ENCODE measurements at regions not wholly inside any gene's neighbourhood (a gene's known extent, or its start where the extent isn't known, plus 50 kb on each side); places are given as distances from the start of the nearest gene placed in this dataset.

DNA sequence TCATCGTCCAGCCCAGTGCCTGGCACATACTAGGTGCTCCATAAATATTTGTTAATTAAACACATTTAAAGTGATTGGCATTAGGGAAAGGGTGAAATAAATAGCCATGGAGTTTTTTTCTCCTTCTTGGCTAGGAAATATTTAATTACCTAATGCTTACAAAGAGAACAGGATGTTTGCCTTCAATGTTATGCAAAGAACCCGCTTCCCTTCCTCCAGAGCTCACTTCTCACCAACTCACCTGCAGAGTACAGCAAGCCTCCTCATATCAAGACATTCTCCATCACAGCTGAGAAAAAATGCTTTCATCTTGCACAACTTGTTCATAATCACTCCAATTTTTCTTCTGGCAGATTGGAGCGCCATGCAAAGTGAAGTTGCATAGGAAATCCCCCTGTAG is 161.7 kb upstream of the STK32A start:
- H3K9me3 Mint-ChIP-seq, result no peaks in the 10 kb centered on the region
- Histone ChIP-seq H3K4me2 (no peak overlapping the region), H3K36me3 (no peaks in the 10 kb centered on the region), H3K27me3 (no peaks in the 10 kb centered on the region), H3K27ac (no peak overlapping the region), H3K79me2 (ENCODE audit: low read depth) (no peaks in the 10 kb centered on the region), H3K9ac (no peak overlapping the region), H2AFZ (replicated peaks) (no peak overlapping the region), H3K4me3 (no peak overlapping the region), H3F3A (ENCODE audit: low read depth) (no peaks in the 10 kb centered on the region), H4K20me1 (ENCODE audit: low read depth) (no peaks in the 10 kb centered on the region), H3K9me3 (ENCODE audit: low read depth) (no peaks in the 10 kb centered on the region), H3K4me1 (no peaks in the 10 kb centered on the region)
- peaks cover 16% of the 10 kb centered on the region for H3K4me1 Mint-ChIP-seq
- H3K27ac Mint-ChIP-seq, result no peak overlapping the region
- no peak for TF ChIP-seq EZH2phosphoT487 (IDR thresholded peaks at IDR 0.05)
- no peak for TF ChIP-seq CTCF (IDR thresholded peaks at IDR 0.05)
- TF ChIP-seq EZH2 (IDR thresholded peaks at IDR 0.05), result no peak
- H3K36me3 Mint-ChIP-seq, result no peaks in the 10 kb centered on the region
- H3K27me3 Mint-ChIP-seq (ENCODE audit: insufficient read depth, low read depth), result no peaks in the 10 kb centered on the region
- DNase-seq (ENCODE audit: low spot score), result no peak
- no peak overlapping the region for H3K4me3 Mint-ChIP-seq

DNA sequence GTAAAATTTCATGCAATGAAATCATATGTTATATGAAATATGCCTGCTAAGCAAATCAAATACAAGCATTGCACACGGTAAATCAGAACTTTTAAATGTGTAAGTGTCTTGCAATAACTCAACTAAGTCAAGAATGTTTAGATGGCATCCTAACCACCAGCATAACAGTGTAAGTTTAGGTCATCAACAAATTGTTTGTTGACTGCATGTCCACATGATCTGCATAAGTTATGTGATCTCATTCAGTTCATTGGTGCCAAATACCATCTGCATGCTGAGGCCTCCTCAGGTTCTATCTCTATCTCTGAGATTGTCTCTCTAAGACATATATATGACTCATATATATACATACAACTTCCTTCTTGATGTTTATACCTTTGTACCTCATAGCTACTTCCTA is 159.6 kb upstream of the STK32A start:
- no peak overlapping the region for H3K4me3 ChIP-seq
- no peak overlapping the region for H2AFZ ChIP-seq (replicated peaks)
- Mint-ChIP-seq H3K27ac (no peak overlapping the region), H3K27me3 (ENCODE audit: insufficient read depth, low read depth) (no peaks in the 10 kb centered on the region), H3K4me1 (peaks cover 16% of the 10 kb centered on the region), H3K4me3 (no peak overlapping the region), H3K9me3 (no peaks in the 10 kb centered on the region), H3K36me3 (no peaks in the 10 kb centered on the region)
- no peak overlapping the region for H3K27ac ChIP-seq
- H3K9me3 ChIP-seq (ENCODE audit: low read depth), result no peaks in the 10 kb centered on the region
- no peaks in the 10 kb centered on the region for H3K36me3 ChIP-seq
- H3K4me2 ChIP-seq, result no peak overlapping the region
- no peak for DNase-seq (ENCODE audit: low spot score)
- H3K79me2 ChIP-seq (ENCODE audit: low read depth), result no peaks in the 10 kb centered on the region
- H4K20me1 ChIP-seq (ENCODE audit: low read depth), result no peaks in the 10 kb centered on the region
- H3K4me1 ChIP-seq, result no peaks in the 10 kb centered on the region
- H3K9ac ChIP-seq, result no peak overlapping the region
- TF ChIP-seq EZH2 (IDR thresholded peaks at IDR 0.05) (no peak), CTCF (IDR thresholded peaks at IDR 0.05) (no peak), EZH2phosphoT487 (IDR thresholded peaks at IDR 0.05) (no peak)
- no peaks in the 10 kb centered on the region for H3K27me3 ChIP-seq
- H3F3A ChIP-seq (ENCODE audit: low read depth), result peaks cover 3% of the 10 kb centered on the region

GRCh38 chr5:147080391-147080790 is 154.4 kb upstream of the STK32A start:
- H3K4me1 ChIP-seq, result peaks cover 32% of the 10 kb centered on the region
- TF ChIP-seq EZH2 (IDR thresholded peaks at IDR 0.05), result no peak
- TF ChIP-seq CTCF (IDR thresholded peaks at IDR 0.05), result no peak
- no peak for TF ChIP-seq EZH2phosphoT487 (IDR thresholded peaks at IDR 0.05)
- H3K27ac Mint-ChIP-seq, result no peak overlapping the region
- H3K27me3 ChIP-seq, result no peaks in the 10 kb centered on the region
- no peaks in the 10 kb centered on the region for H3K36me3 ChIP-seq
- no peaks in the 10 kb centered on the region for H3K9me3 Mint-ChIP-seq
- H3K4me1 Mint-ChIP-seq, result peaks cover 31% of the 10 kb centered on the region
- no peak overlapping the region for H3K4me2 ChIP-seq
- no peak overlapping the region for H3K4me3 ChIP-seq
- peaks cover 35% of the 10 kb centered on the region for H3F3A ChIP-seq (ENCODE audit: low read depth)
- H3K9ac ChIP-seq, result no peak overlapping the region
- peak overlapping the region; percentile 86 for H2AFZ ChIP-seq (replicated peaks)
- H3K27me3 Mint-ChIP-seq (ENCODE audit: insufficient read depth, low read depth), result no peaks in the 10 kb centered on the region
- no peak overlapping the region for H3K27ac ChIP-seq
- DNase-seq (ENCODE audit: low spot score), result no peak
- H3K9me3 ChIP-seq (ENCODE audit: low read depth), result no peaks in the 10 kb centered on the region
- H3K4me3 Mint-ChIP-seq, result no peak overlapping the region
- H3K79me2 ChIP-seq (ENCODE audit: low read depth), result no peaks in the 10 kb centered on the region
- no peaks in the 10 kb centered on the region for H3K36me3 Mint-ChIP-seq
- no peaks in the 10 kb centered on the region for H4K20me1 ChIP-seq (ENCODE audit: low read depth)
